Right lobe of liver (tissue), 6 donors: ENCODE measurements at regions not wholly inside any gene's neighbourhood (a gene's known extent, or its start where the extent isn't known, plus 50 kb on each side); places are given as distances from the start of the nearest gene placed in this dataset.

Experiments
- ATAC-seq, 4 donors: fragments of 200-7000 bp; cut with Tn5 transposase; one replicate each; pipeline ENCODE4 v1.9.1; 2020; ENCODE audit warnings: mild to moderate bottlenecking in 4 of 4, moderate library complexity in 4 of 4
- DNase-seq, 3 donors: peaks; one replicate each; pipeline ENCODE4 v3.0.0-alpha.2; 2020
- H3K27ac ChIP-seq, 3 donors: fragments of 200-600 bp; one replicate each; pipeline ENCODE4 v1.8.0; 2022
- H3K27me3 ChIP-seq, 2 donors: fragments of 200-600 bp; one replicate each; pipeline ENCODE4 v1.8.0; 2022
- H3K36me3 ChIP-seq, 4 donors: fragments of 200-600 bp; sonication (generic) in 1 of 4; one replicate each; pipeline versions ENCODE4 v1.5.1 to v1.8.0; 2017 to 2022; ENCODE audit warnings: control low read depth in 1 of 4
- H3K4me1 ChIP-seq, 4 donors: fragments of 200-600 bp; sonication (generic) in 1 of 4; one replicate each; pipeline versions ENCODE4 v1.5.1 to v1.8.0; 2017 to 2022; ENCODE audit warnings: control low read depth in 1 of 4
- H3K4me3 ChIP-seq, 3 donors: fragments of 200-600 bp; one replicate each; pipeline ENCODE4 v1.8.0; 2022
- H3K9me3 ChIP-seq, 4 donors: fragments of 200-600 bp; sonication (generic) in 1 of 4; one replicate each; pipeline versions ENCODE4 v1.5.1 to v1.8.0; 2017 to 2022; ENCODE audit warnings: control low read depth in 1 of 4
- CTCF ChIP-seq, 4 donors: fragments of 200-600 bp in 3 of 4; fragments of 450-650 bp in 1 of 4; IDR thresholded peaks; one replicate each; pipeline versions ENCODE4 v1.5.1 to v1.8.0; 2016 to 2022; ENCODE audit warnings: antibody characterized with exemption in 4 of 4, mild to moderate bottlenecking in 2 of 4
- POLR2A ChIP-seq: fragments of 450-650 bp; IDR thresholded peaks from one replicate; pipeline ENCODE4 v1.6.1; 2017; ENCODE audit warnings: antibody characterized with exemption, mild to moderate bottlenecking
- WGBS: methylation state at CpG from one replicate; pipeline ENCODE4 v1.1.6; 2018; ENCODE audit warnings: low coverage, low lambda C conversion rate; ENCODE audit not compliant: insufficient coverage; ENCODE audit errors: missing lambda C conversion rate; 5-methylcytosine and 5-hydroxymethylcytosine counted together
- intact Hi-C, 2 donors: fragments of 100-400 bp; cut with DNase I; formaldehyde crosslinking; loops; one replicate each; pipeline versions ENCODE4 v1.11.2 to v1.14.1; 2022
- donor health status: DM: no; HTN: yes; CAD: no.
- donor health status: DM: no; HTN: no; CAD: no.
- donor health status: DM: no; HTN: no; CAD: no.
- donor health status: DM: no; HTN: yes; CAD: no.
- donor health status: DM: no; HTN: yes; CAD: no.

- intact Hi-C loops: no loop called here
- no peaks in the 10 kb centered on the region for H3K9me3 ChIP-seq
- H3K4me1 ChIP-seq: no peaks in the 10 kb centered on the region
- no peaks in the 10 kb centered on the region for H3K27me3 ChIP-seq
- no peak for TF ChIP-seq CTCF (IDR thresholded peaks at IDR 0.05)
- no peak for TF ChIP-seq POLR2A
- no peak for ATAC-seq
- no peak for DNase-seq
- no peak overlapping the region for H3K27ac ChIP-seq
- H3K36me3 ChIP-seq: no peaks in the 10 kb centered on the region
- WGBS: 80% methylated on average over 3 of the region's 3 CpGs
- H3K4me3 ChIP-seq: no peak overlapping the region
These were observed 104.5 kb upstream of the SPACA1 start for GRCh38 chr6:87943191-87943590.

DNA sequence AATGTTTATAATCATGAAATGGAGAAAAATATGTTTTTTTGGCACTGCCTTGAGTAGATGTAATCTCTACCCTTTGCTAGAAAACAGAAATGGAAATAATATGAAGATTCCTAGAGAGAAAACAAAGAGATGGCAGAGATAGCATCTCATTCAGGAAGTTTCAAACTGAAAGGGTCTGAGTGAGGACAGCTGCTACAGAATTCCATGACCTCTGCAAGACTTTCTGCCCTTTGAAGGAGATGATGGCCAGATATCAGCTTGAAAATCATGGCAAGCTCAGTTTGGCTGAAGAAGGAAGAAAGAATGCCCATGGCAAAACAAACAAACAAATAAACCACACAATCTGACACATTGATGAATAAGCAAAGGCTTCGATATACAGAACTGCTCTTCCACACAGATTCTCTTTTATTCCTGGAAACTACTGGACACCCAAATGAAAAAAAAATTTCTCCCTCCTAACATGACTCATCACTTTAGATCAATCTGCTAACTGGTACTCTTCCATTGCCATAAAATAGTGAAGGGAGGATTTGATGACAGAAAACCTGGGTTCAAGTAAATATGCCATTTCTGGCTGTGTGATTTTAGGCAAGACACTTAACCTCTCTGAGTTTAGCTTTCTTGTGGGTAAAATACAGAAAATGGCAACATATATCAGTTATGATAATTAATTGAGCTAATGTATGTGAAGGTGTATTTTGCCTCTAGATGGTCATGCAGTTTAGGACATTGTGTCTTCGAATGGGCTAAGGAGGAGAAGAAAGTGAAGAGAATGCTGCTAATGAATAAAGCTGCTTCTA is 105.9 kb upstream of the SPACA1 start:
- WGBS: 79% methylated on average over 2 of the region's 2 CpGs
- H3K36me3 ChIP-seq: no peaks in the 10 kb centered on the region
- no peak overlapping the region for H3K27ac ChIP-seq
- TF ChIP-seq POLR2A (no peak), CTCF (IDR thresholded peaks at IDR 0.05) (no peak)
- no peaks in the 10 kb centered on the region for H3K4me1 ChIP-seq
- no peaks in the 10 kb centered on the region for H3K27me3 ChIP-seq
- H3K4me3 ChIP-seq: no peak overlapping the region
- H3K9me3 ChIP-seq: no peaks in the 10 kb centered on the region
- no peak for ATAC-seq
- DNase-seq: no peak
- intact Hi-C loops: no loop called here

- H3K27ac ChIP-seq: no peak overlapping the region
- no peaks in the 10 kb centered on the region for H3K9me3 ChIP-seq
- TF ChIP-seq POLR2A (no peak), CTCF (IDR thresholded peaks at IDR 0.05) (no peak)
- 90% methylated on average over 1 of the region's 1 CpG for WGBS
- intact Hi-C loops: no loop called here
- no peak for ATAC-seq
- no peaks in the 10 kb centered on the region for H3K27me3 ChIP-seq
- H3K4me1 ChIP-seq: no peaks in the 10 kb centered on the region
- no peak overlapping the region for H3K4me3 ChIP-seq
- no peak for DNase-seq
- H3K36me3 ChIP-seq: no peaks in the 10 kb centered on the region
These were observed 107.9 kb upstream of the SPACA1 start for GRCh38 chr6:87939776-87940175.

- Histone ChIP-seq H3K27ac (no peak overlapping the region), H3K4me1 (no peaks in the 10 kb centered on the region), H3K4me3 (no peak overlapping the region), H3K27me3 (no peaks in the 10 kb centered on the region), H3K36me3 (no peaks in the 10 kb centered on the region), H3K9me3 (no peaks in the 10 kb centered on the region)
- DNase-seq: no peak
- no peak for ATAC-seq
- intact Hi-C loops: no loop called here
- WGBS: 91% methylated on average over 4 of the region's 4 CpGs
- TF ChIP-seq CTCF (IDR thresholded peaks at IDR 0.05): no peak
- TF ChIP-seq POLR2A: no peak
These were observed 109.4 kb upstream of the SPACA1 start for GRCh38 chr6:87938287-87938686.
